H1 (cell line): ENCODE measurements at regions not wholly inside any gene's neighbourhood (a gene's known extent, or its start where the extent isn't known, plus 50 kb on each side); places are given as distances from the start of the nearest gene placed in this dataset.

Source experiments
- CTCF ChIA-PET: fragments of 300-600 bp; sonication (Branson Sonifier 250); formaldehyde crosslinking; loops from one replicate; lab custom pipeline; 2021; ENCODE audit not compliant: partially characterized antibody; lab: Charles Lee
- POLR2A ChIA-PET: fragments of 300-600 bp; sonication (Branson Sonifier 250); formaldehyde crosslinking; loops from one replicate; lab custom pipeline; 2021; ENCODE audit warnings: inconsistent platforms; ENCODE audit not compliant: partially characterized antibody; lab: Charles Lee
- DNase-seq, 2 experiments: peaks; one replicate each; pipeline versions ENCODE4 v3.0.0 to v3.0.0-alpha.2; 2010 to 2022; ENCODE audit warnings: low spot score in 2 of 2, low read depth in 1 of 2, mixed read lengths in 1 of 2
- FAIRE-seq: peaks from 2 replicates; lab custom pipeline; 2011; peaks lifted over from hg19 to GRCh38; lab: Jason Lieb, UNC
- H2AFZ ChIP-seq: 2 replicates; pipeline ENCODE4 v1.8.1; 2012; ENCODE audit warnings: low read length, inconsistent platforms
- H2AK5ac ChIP-seq: 2 replicates; pipeline ENCODE4 v1.6.1; 2013; ENCODE audit warnings: low read depth, low read length
- H2BK120ac ChIP-seq: replicated peaks from 2 replicates; pipeline ENCODE3; 2013; ENCODE audit warnings: low read depth, low read length, inconsistent platforms
- H2BK12ac ChIP-seq: 2 replicates; pipeline ENCODE4 v1.6.1; 2013; ENCODE audit warnings: low read depth, low read length
- H2BK15ac ChIP-seq: 2 replicates; pipeline ENCODE4 v1.6.1; 2013; ENCODE audit warnings: low read length
- H2BK20ac ChIP-seq: 2 replicates; pipeline ENCODE4 v1.6.1; 2013; ENCODE audit warnings: low read length
- H2BK5ac ChIP-seq: 2 replicates; pipeline ENCODE4 v1.6.1; 2013; ENCODE audit warnings: low read depth, low read length
- H3K14ac ChIP-seq: 2 replicates; pipeline ENCODE4 v1.6.1; 2013; ENCODE audit warnings: inconsistent platforms; ENCODE audit not compliant: insufficient read length
- H3K18ac ChIP-seq: 2 replicates; pipeline ENCODE4 v1.6.1; 2013; ENCODE audit warnings: low read length; ENCODE audit errors: extremely low read depth
- H3K23ac ChIP-seq: 2 replicates; pipeline ENCODE4 v1.6.1; 2013; ENCODE audit warnings: inconsistent platforms; ENCODE audit not compliant: insufficient read length
- H3K23me2 ChIP-seq: 2 replicates; pipeline ENCODE4 v1.6.1; 2013; ENCODE audit warnings: low read depth, low read length
- H3K27ac ChIP-seq: 2 replicates; pipeline ENCODE4 v1.6.1; 2011; ENCODE audit warnings: low read depth, low read length, inconsistent platforms
- H3K27me3 ChIP-seq, 4 experiments: replicated peaks in 1 of 4; 1 replicate in 1 of 4; 2 replicates in 3 of 4; pipeline versions ENCODE4 v1.6.1 to v1.8.1; 2011 to 2013; ENCODE audit warnings: low read length in 3 of 4, mild to moderate bottlenecking in 3 of 4, inconsistent platforms in 2 of 4, mixed read lengths in 2 of 4, moderate library complexity in 1 of 4; ENCODE audit not compliant: control insufficient read depth in 3 of 4, insufficient read depth in 3 of 4; ENCODE audit errors: extremely low read depth in 1 of 4
- H3K36me3 ChIP-seq, 4 experiments: 2 replicates each; pipeline versions ENCODE4 v1.6.1 to v1.8.1; 2011 to 2013; ENCODE audit warnings: mild to moderate bottlenecking in 4 of 4, low read length in 3 of 4, moderate library complexity in 2 of 4, control low read depth in 1 of 4, inconsistent platforms in 1 of 4; ENCODE audit not compliant: insufficient read depth in 4 of 4, control insufficient read depth in 2 of 4
- H3K4ac ChIP-seq: replicated peaks from 2 replicates; pipeline ENCODE3; 2013; ENCODE audit warnings: low read length, low read depth, mixed read lengths, inconsistent platforms; ENCODE audit not compliant: insufficient read length
- H3K4me1 ChIP-seq, 4 experiments: replicated peaks in 1 of 4; 1 replicate in 1 of 4; 2 replicates in 3 of 4; pipeline versions ENCODE4 v1.6.1 to v1.8.1; 2011 to 2013; ENCODE audit warnings: low read length in 3 of 4, inconsistent platforms in 2 of 4, mixed read lengths in 1 of 4; ENCODE audit not compliant: insufficient read depth in 4 of 4, control insufficient read depth in 3 of 4
- H3K4me2 ChIP-seq, 2 experiments: 2 replicates each; pipeline versions ENCODE4 v1.6.1 to v1.8.1; 2011 to 2013; ENCODE audit warnings: low read depth in 2 of 2, low read length in 2 of 2, control low read depth in 1 of 2, inconsistent platforms in 1 of 2, mild to moderate bottlenecking in 1 of 2; ENCODE audit not compliant: insufficient read depth in 1 of 2
- H3K4me3 ChIP-seq, 4 experiments: fragments of 200-600, 300-600 bp in 1 of 4; sonication (generic), shearing (Covaris generic), sonication (Bioruptor Twin) in 1 of 4; 2 replicates each; pipeline versions ENCODE4 v1.5.1 to v1.8.1; 2011 to 2016; ENCODE audit warnings: low read length in 4 of 4, low read depth in 3 of 4, control low read depth in 2 of 4, inconsistent platforms in 2 of 4, mild to moderate bottlenecking in 2 of 4, mixed read lengths in 1 of 4, moderate library complexity in 1 of 4; ENCODE audit not compliant: insufficient read depth in 2 of 4; ENCODE audit errors: extremely low read depth in 1 of 4
- H3K56ac ChIP-seq: replicated peaks from 2 replicates; pipeline ENCODE3; 2013; ENCODE audit warnings: low read depth, mild to moderate bottlenecking, mixed read lengths, low read length, inconsistent platforms; ENCODE audit not compliant: insufficient read length
- H3K79me1 ChIP-seq: 2 replicates; pipeline ENCODE4 v1.6.1; 2013; ENCODE audit warnings: low read depth, low read length, control low read depth
- H3K79me2 ChIP-seq, 2 experiments: 2 replicates each; pipeline versions ENCODE4 v1.6.1 to v1.8.1; 2012 to 2013; ENCODE audit warnings: low read length in 2 of 2, mild to moderate bottlenecking in 2 of 2, inconsistent platforms in 1 of 2; ENCODE audit not compliant: insufficient read depth in 2 of 2, control insufficient read depth in 1 of 2
- H3K9ac ChIP-seq, 4 experiments: replicated peaks in 1 of 4; 1 replicate in 1 of 4; 2 replicates in 3 of 4; pipeline versions ENCODE4 v1.6.1 to v1.8.1; 2011 to 2013; ENCODE audit warnings: low read depth in 3 of 4, low read length in 3 of 4, control low read depth in 2 of 4, mild to moderate bottlenecking in 2 of 4, moderate library complexity in 2 of 4, inconsistent platforms in 1 of 4; ENCODE audit errors: extremely low read depth in 1 of 4
- H3K9me3 ChIP-seq, 2 experiments: 2 replicates each; pipeline versions ENCODE4 v1.6.1 to v1.8.1; 2012 to 2013; ENCODE audit warnings: mild to moderate bottlenecking in 2 of 2, moderate library complexity in 2 of 2, control low read depth in 1 of 2, inconsistent platforms in 1 of 2, low read depth in 1 of 2, low read length in 1 of 2, mixed read lengths in 1 of 2; ENCODE audit not compliant: insufficient read depth in 2 of 2
- H4K20me1 ChIP-seq, 2 experiments: replicated peaks in 1 of 2; 2 replicates each; pipeline versions ENCODE3 to v1.8.1; 2011 to 2013; ENCODE audit warnings: inconsistent platforms in 2 of 2, low read length in 2 of 2, mild to moderate bottlenecking in 1 of 2; ENCODE audit not compliant: insufficient read depth in 2 of 2, control insufficient read depth in 1 of 2
- H4K5ac ChIP-seq: 2 replicates; pipeline ENCODE4 v1.6.1; 2013; ENCODE audit warnings: low read length, low read depth, mixed read lengths, inconsistent platforms; ENCODE audit not compliant: insufficient read length
- H4K8ac ChIP-seq: 2 replicates; pipeline ENCODE4 v1.8.0; 2013; ENCODE audit warnings: mild to moderate bottlenecking, moderate library complexity, low read length, inconsistent platforms; ENCODE audit not compliant: insufficient read depth; ENCODE audit errors: extremely low read depth
- H4K91ac ChIP-seq: replicated peaks from 2 replicates; pipeline ENCODE3; 2013; ENCODE audit warnings: low read length, mixed read lengths, inconsistent platforms; ENCODE audit not compliant: insufficient read length
- SRF ChIP-seq: IDR thresholded peaks from 2 replicates; pipeline ENCODE4 v1.6.1; 2011; ENCODE audit warnings: mild to moderate bottlenecking, low read depth, low read length, moderate library complexity

DNA sequence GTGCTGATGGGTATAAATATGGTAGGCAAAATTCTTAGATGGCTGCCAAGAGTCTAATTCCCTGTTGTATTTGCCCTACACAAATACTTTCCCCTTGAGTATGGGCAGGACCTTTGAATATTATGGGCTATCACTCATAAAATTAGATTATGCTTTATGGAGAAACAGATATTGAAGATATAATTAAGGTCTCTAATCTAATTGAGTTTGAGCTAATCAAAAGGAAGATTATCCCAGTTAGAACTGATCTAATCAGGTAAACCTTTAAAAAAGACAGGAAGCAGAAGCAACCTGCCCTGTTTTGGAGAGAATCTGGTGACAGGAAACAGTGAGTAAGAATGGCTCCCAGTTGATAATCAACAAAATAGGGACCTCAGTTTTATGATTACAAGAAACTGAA, 609.0 kb upstream of the PRMT6 start:
- Histone ChIP-seq H4K5ac (no peak overlapping the region), H2AFZ (no peak overlapping the region; the same call in 1 of the 2 replicates), H3K4me1 (no peaks in the 10 kb centered on the region), H3K9ac (no peak overlapping the region), H3K4ac (no peak overlapping the region), H2BK5ac (no peak overlapping the region), H3K23me2 (no peaks in the 10 kb centered on the region), H2BK15ac (no peak overlapping the region), H3K4me3 (no peak overlapping the region), H3K23ac (no peak overlapping the region), H2BK120ac (no peak overlapping the region), H3K27me3 (no peaks in the 10 kb centered on the region), H3K14ac (no peak overlapping the region), H3K18ac (no peak overlapping the region), H2AK5ac (no peak overlapping the region), H3K79me1 (no peaks in the 10 kb centered on the region), H2BK20ac (no peak overlapping the region), H4K20me1 (no peaks in the 10 kb centered on the region), H4K91ac (no peak overlapping the region), H2BK12ac (no peak overlapping the region), H3K79me2 (no peaks in the 10 kb centered on the region), H3K9me3 (no peaks in the 10 kb centered on the region), H3K56ac (no peak overlapping the region), H3K27ac (no peak overlapping the region)
- ChIA-PET CTCF (no interaction called here), POLR2A (no interaction called here)
- DNase-seq (no peak), FAIRE-seq (no peak)
- TF ChIP-seq SRF: no peak
- TF ChIP-seq, all 59 proteins: peak for 0
- Histone ChIP-seq H3K36me3 (no peaks in the 10 kb centered on the region), H4K8ac (no peak overlapping the region), H3K4me2 (no peak overlapping the region)
